ENCODE measurements at regions not wholly inside any gene's neighbourhood (a gene's known extent, or its start where the extent isn't known, plus 50 kb on each side); places are given as distances from the start of the nearest gene placed in this dataset.

DNA sequence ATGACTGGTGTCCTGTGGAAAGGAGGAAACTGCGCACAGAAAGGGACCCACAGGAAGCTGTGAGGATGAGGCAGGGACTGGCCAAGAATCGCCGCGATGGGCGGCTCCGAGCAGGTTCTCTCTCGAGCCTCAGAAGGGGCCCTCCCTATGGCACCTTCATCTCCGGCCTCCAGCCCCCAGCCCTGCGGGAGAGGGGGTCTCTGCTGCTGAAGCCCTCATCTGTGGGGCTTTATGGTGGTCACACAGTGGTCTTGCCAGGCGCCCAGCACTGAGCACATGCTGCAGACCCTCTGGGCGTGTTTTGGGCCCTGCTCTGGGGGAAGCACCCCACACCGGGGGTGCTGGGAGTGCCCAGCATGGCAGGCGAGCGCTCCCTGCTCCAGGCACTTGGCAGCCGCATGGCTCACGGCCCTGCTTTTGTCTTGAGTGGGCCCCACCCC, 86.6 kb upstream of the ACTRT2 start:
- no peak for TF ChIP-seq EZH2phosphoT487 (IDR thresholded peaks at IDR 0.05; ENCODE audit: borderline replicate concordance, low read length)
- TF ChIP-seq, protein P1, sequence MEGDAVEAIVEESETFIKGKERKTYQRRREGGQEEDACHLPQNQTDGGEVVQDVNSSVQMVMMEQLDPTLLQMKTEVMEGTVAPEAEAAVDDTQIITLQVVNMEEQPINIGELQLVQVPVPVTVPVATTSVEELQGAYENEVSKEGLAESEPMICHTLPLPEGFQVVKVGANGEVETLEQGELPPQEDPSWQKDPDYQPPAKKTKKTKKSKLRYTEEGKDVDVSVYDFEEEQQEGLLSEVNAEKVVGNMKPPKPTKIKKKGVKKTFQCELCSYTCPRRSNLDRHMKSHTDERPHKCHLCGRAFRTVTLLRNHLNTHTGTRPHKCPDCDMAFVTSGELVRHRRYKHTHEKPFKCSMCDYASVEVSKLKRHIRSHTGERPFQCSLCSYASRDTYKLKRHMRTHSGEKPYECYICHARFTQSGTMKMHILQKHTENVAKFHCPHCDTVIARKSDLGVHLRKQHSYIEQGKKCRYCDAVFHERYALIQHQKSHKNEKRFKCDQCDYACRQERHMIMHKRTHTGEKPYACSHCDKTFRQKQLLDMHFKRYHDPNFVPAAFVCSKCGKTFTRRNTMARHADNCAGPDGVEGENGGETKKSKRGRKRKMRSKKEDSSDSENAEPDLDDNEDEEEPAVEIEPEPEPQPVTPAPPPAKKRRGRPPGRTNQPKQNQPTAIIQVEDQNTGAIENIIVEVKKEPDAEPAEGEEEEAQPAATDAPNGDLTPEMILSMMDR (IDR thresholded peaks at IDR 0.05; ENCODE audit: low read depth, low read length, poor library complexity, severe bottlenecking), result no peak

All from DOHH2 (cell line).